DND-41 (cell line): ENCODE measurements at regions not wholly inside any gene's neighbourhood (a gene's known extent, or its start where the extent isn't known, plus 50 kb on each side); places are given as distances from the start of the nearest gene placed in this dataset.

Source experiments
- ATAC-seq: fragments of 200-7000 bp; cut with Tn5 transposase; 3 replicates; pipeline ENCODE4 v1.9.1; 2021; ENCODE audit warnings: low read depth; ENCODE audit not compliant: insufficient read depth
- DNase-seq: peaks from one replicate; pipeline ENCODE4 v3.0.0-alpha.2; 2020
- H2AFZ ChIP-seq: 2 replicates; pipeline ENCODE4 v1.6.0; 2012; ENCODE audit warnings: low read depth, low read length
- H3K27ac ChIP-seq: 2 replicates; pipeline ENCODE4 v1.5.1; 2012; ENCODE audit warnings: low read length, inconsistent platforms
- H3K27me3 ChIP-seq: fragments of 200-600 bp; sonication (generic); 2 replicates; pipeline ENCODE4 v1.6.0; 2012; ENCODE audit warnings: low read length, mild to moderate bottlenecking, inconsistent platforms; ENCODE audit not compliant: insufficient read depth, poor library complexity
- H3K36me3 ChIP-seq: 2 replicates; pipeline ENCODE4 v1.5.1; 2012; ENCODE audit warnings: low read length, inconsistent platforms; ENCODE audit not compliant: insufficient read depth
- H3K4me1 ChIP-seq: 2 replicates; pipeline ENCODE4 v1.5.1; 2012; ENCODE audit warnings: mild to moderate bottlenecking, low read length; ENCODE audit not compliant: insufficient read depth
- H3K4me2 ChIP-seq: 2 replicates; pipeline ENCODE4 v1.6.0; 2012; ENCODE audit warnings: mild to moderate bottlenecking, moderate library complexity, low read length, inconsistent platforms; ENCODE audit not compliant: insufficient read depth
- H3K4me3 ChIP-seq, 2 experiments: fragments of 200-600 bp in 1 of 2; shearing (Covaris generic) in 1 of 2; 2 replicates each; pipeline ENCODE4 v1.5.1; 2012 to 2016; ENCODE audit warnings: inconsistent platforms in 2 of 2, low read length in 2 of 2, mild to moderate bottlenecking in 2 of 2, low read depth in 1 of 2, moderate library complexity in 1 of 2
- H3K79me2 ChIP-seq: 2 replicates; pipeline ENCODE4 v1.6.0; 2012; ENCODE audit warnings: low read length, inconsistent platforms; ENCODE audit not compliant: insufficient read depth
- H3K9ac ChIP-seq: 2 replicates; pipeline ENCODE4 v1.6.0; 2012; ENCODE audit warnings: low read depth, mild to moderate bottlenecking, inconsistent platforms, low read length, moderate library complexity
- H3K9me3 ChIP-seq: 2 replicates; pipeline ENCODE4 v1.5.1; 2012; ENCODE audit warnings: low read length, moderate library complexity, mild to moderate bottlenecking, inconsistent platforms; ENCODE audit not compliant: insufficient read depth, severe bottlenecking
- H4K20me1 ChIP-seq: 2 replicates; pipeline ENCODE4 v1.6.0; 2012; ENCODE audit warnings: low read length; ENCODE audit not compliant: insufficient read depth
- CTCF ChIP-seq: IDR thresholded peaks from 2 replicates; pipeline ENCODE4 v1.5.1; 2012; ENCODE audit warnings: borderline replicate concordance, low read length, moderate library complexity, mild to moderate bottlenecking; ENCODE audit not compliant: poor library complexity, severe bottlenecking; ENCODE audit errors: extremely low read depth
- EZH2 ChIP-seq: IDR thresholded peaks from 3 replicates; pipeline ENCODE4 v1.6.1; 2012; ENCODE audit warnings: borderline replicate concordance, low read depth, mild to moderate bottlenecking, moderate library complexity, low read length, inconsistent platforms; ENCODE audit not compliant: severe bottlenecking

DNA sequence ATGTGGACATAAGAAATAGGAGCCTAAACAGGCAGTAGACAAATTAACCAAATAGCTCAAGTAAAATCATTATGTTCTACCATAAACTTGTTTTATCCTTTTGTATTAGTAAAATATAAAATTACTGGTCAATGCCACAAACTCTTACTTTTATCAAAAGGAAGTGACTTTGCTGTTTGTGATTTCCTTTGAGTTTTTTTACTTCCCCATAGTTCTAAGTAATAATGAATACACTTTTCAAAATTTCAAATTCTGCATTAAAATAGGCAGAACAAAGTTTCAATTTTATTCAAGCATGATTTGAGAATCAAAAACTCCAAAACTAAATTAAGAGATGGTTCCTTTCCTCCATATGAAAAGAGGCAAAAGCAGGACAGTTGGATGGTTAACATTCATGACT lies 139.7 kb upstream of the ABCB5 start:
- Histone ChIP-seq H3K9ac (no peak overlapping the region), H3K27me3 (no peaks in the 10 kb centered on the region), H3K27ac (no peak overlapping the region), H2AFZ (no peak overlapping the region), H3K4me3 (no peak overlapping the region), H3K4me2 (no peak overlapping the region), H3K9me3 (no peaks in the 10 kb centered on the region), H3K79me2 (no peaks in the 10 kb centered on the region), H3K4me1 (no peaks in the 10 kb centered on the region), H4K20me1 (no peaks in the 10 kb centered on the region), H3K36me3 (no peaks in the 10 kb centered on the region)
- DNase-seq (no peak), ATAC-seq (no peak)
- no peak for TF ChIP-seq CTCF

GRCh38 chr7:20477067-20477466 lies 138.4 kb upstream of the ABCB5 start:
- no peaks in the 10 kb centered on the region for H3K27me3 ChIP-seq
- H3K4me3 ChIP-seq, result no peak overlapping the region
- no peaks in the 10 kb centered on the region for H3K4me1 ChIP-seq

DNA sequence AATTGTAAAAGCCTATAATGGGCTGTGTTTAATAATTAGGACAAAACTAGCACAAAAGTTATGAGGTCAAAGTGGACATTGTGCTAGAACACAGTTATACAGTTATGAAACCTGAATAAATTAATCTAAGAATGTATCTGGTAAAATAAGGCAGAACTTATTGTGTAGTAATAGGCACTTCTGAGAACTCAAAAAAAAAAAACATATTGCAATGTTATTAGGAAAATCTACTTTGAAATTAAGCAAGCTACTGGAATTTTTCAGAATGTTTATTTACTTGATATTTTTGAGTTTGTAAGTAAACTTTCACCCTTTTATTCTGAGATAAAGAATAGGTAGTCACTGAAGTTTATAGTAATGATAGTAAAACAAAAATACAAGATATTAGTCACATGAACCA lies 135.8 kb upstream of the ABCB5 start:
- no peaks in the 10 kb centered on the region for H4K20me1 ChIP-seq
- DNase-seq, result no peak
- no peaks in the 10 kb centered on the region for H3K36me3 ChIP-seq
- no peaks in the 10 kb centered on the region for H3K9me3 ChIP-seq
- H3K27me3 ChIP-seq, result no peaks in the 10 kb centered on the region
- no peak overlapping the region for H3K27ac ChIP-seq
- H3K4me1 ChIP-seq, result no peaks in the 10 kb centered on the region
- no peak overlapping the region for H3K9ac ChIP-seq
- no peak for TF ChIP-seq EZH2
- no peak for TF ChIP-seq CTCF
- H2AFZ ChIP-seq, result no peak overlapping the region
- H3K4me3 ChIP-seq, result no peak overlapping the region
- H3K4me2 ChIP-seq, result no peak overlapping the region
- no peak for ATAC-seq
- no peaks in the 10 kb centered on the region for H3K79me2 ChIP-seq

More at GRCh38 chr7:20477067-20477466, 138.4 kb upstream of the ABCB5 start:
- Histone ChIP-seq H4K20me1 (no peaks in the 10 kb centered on the region), H3K36me3 (no peaks in the 10 kb centered on the region), H3K9me3 (no peaks in the 10 kb centered on the region), H3K27ac (no peak overlapping the region), H2AFZ (no peak overlapping the region), H3K9ac (no peak overlapping the region), H3K4me2 (no peak overlapping the region), H3K79me2 (no peaks in the 10 kb centered on the region)
- no peak for TF ChIP-seq EZH2
- no peak for TF ChIP-seq CTCF
- DNase-seq (no peak), ATAC-seq (no peak)

- TF ChIP-seq CTCF (no peak), EZH2 (no peak)
- H3K27me3 ChIP-seq, result no peaks in the 10 kb centered on the region
- no peaks in the 10 kb centered on the region for H3K36me3 ChIP-seq
- peaks cover under 1% of the 10 kb centered on the region for H3K9me3 ChIP-seq
- no peak overlapping the region for H3K27ac ChIP-seq
- no peak overlapping the region for H2AFZ ChIP-seq
- H4K20me1 ChIP-seq, result no peaks in the 10 kb centered on the region
- DNase-seq (no peak), ATAC-seq (no peak)
- no peak overlapping the region for H3K4me2 ChIP-seq
- H3K9ac ChIP-seq, result no peak overlapping the region
- no peaks in the 10 kb centered on the region for H3K4me1 ChIP-seq
- no peaks in the 10 kb centered on the region for H3K79me2 ChIP-seq
- H3K4me3 ChIP-seq, result no peak overlapping the region
Measured at GRCh38 chr7:20482071-20482470, 133.4 kb upstream of the ABCB5 start.
